RWPE1 (cell line): ENCODE measurements at regions not wholly inside any gene's neighbourhood (a gene's known extent, or its start where the extent isn't known, plus 50 kb on each side); places are given as distances from the start of the nearest gene placed in this dataset.

Source experiments
- CTCF ChIA-PET: fragments of 350-600 bp; sonication (Branson Sonifier 250); formaldehyde crosslinking; extraction: SDS; loops from one replicate; lab custom pipeline; 2021; lab: Yijun Ruan, JAX
- POLR2A ChIA-PET: fragments of 400-600 bp; formaldehyde crosslinking; extraction: SDS; loops from one replicate; lab custom pipeline; 2020; ENCODE audit warnings: antibody characterized with exemption; ENCODE audit not compliant: low non-redundant PET; lab: Yijun Ruan, JAX
- DNase-seq: peaks from one replicate; pipeline ENCODE4 v3.0.0; 2012; ENCODE audit warnings: low spot score
- H3K27ac ChIP-seq: fragments of 450-650 bp; 2 replicates; pipeline ENCODE4 v1.5.1; 2017
- TF ChIP-seq, protein P1 (sequence below): fragments of 450-650 bp; conservative IDR thresholded peaks from 2 replicates; pipeline ENCODE4 v1.5.1; 2017; ENCODE audit warnings: low read depth, mild to moderate bottlenecking

DNA sequence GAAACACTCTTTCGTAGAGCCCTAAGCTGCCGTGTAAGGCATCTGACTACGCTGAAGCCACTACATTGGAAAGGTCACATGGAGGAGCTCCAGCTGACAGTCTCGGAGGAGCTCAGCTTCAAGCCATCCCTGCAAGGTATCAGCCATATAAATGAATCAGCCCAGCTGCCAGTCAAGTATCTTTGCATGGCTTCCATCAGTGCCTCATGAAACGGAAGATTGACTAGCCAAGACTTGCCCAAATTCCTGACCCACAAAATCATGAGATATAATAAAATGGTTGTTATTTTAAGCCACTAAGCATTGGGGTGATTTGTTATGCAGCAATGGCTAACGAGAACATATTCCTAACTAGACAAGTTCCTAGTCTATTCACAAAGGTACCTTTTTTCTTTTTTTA, 104.1 kb upstream of the SCOC start:
- TF ChIP-seq, protein P1, sequence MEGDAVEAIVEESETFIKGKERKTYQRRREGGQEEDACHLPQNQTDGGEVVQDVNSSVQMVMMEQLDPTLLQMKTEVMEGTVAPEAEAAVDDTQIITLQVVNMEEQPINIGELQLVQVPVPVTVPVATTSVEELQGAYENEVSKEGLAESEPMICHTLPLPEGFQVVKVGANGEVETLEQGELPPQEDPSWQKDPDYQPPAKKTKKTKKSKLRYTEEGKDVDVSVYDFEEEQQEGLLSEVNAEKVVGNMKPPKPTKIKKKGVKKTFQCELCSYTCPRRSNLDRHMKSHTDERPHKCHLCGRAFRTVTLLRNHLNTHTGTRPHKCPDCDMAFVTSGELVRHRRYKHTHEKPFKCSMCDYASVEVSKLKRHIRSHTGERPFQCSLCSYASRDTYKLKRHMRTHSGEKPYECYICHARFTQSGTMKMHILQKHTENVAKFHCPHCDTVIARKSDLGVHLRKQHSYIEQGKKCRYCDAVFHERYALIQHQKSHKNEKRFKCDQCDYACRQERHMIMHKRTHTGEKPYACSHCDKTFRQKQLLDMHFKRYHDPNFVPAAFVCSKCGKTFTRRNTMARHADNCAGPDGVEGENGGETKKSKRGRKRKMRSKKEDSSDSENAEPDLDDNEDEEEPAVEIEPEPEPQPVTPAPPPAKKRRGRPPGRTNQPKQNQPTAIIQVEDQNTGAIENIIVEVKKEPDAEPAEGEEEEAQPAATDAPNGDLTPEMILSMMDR = no peak
- POLR2A ChIA-PET = no interaction called here
- CTCF ChIA-PET = interaction anchor here (0.6 to 1.4 kb wide), 2 partner anchors 15 to 40 kb away, joined by 3 to 5 read pairs; no protein-coding TSS in a partner anchor
- no peak overlapping the region for H3K27ac ChIP-seq
- DNase-seq = peak; percentile 32

DNA sequence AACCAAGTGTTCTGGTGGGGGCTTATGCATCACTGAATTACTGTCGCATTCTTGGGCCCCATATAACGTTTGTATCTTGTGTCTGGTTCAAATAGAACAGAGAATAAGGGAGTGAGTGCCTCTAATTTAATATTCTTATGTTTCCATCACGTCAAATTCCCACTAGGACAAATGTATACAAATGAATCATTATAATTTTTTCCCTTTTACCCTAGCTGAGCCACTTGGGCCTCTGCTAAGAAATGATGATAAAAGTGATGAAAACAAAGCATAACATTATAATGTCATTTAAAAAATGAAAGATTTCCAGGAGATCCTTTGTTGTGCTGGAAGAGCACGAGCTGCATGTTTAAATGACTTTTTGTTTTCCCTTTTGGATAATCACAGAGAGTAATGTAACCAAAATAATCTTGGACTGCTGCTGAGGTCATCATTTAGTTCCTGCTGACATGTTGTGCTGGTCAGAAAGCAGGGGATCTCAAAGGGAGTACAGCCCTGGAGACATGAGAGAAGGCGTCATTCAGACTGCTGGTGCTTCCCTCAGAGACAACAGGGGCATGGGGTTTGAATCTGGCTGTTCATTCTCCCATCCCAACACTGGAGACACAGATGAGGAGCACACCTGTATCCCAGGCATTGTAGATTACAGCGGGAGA, 105.1 kb upstream of the SCOC start:
- ChIA-PET POLR2A (no interaction called here), CTCF (interaction anchor here (1.4 kb wide), 1 partner anchor 41 kb away, joined by 3 read pairs; no protein-coding TSS in a partner anchor)
- no peak for DNase-seq

DNA sequence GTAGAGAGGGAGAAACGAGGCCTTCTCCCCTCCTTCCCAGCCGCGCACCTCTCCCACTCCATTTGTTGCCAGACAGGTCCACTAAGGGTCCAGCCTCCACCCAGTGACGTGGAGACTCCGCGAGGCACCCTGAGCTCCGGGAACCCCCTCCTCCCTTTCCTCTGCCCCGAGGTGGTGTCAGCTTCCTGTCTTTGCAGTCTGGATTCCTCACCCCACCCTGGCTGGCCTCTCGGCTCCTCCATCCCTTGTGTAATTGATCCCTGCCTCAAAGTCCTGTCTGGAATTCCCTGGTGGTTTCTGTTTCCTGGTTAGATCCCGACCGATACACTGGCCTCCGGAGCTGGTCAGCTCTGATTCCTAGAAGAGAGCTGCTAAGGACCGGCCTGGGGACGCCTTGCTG, 105.9 kb upstream of the SCOC start:
- TF ChIP-seq, protein P1 = no peak
- POLR2A ChIA-PET = no interaction called here
- no peak for DNase-seq
- no peak overlapping the region for H3K27ac ChIP-seq
- CTCF ChIA-PET = interaction anchor here (0.7 to 1.1 kb wide), 2 partner anchors 25 to 62 kb away, joined by 3 read pairs; no protein-coding TSS in a partner anchor

More for the DNA sequence above, 105.1 kb upstream of the SCOC start:
- no peak overlapping the region for H3K27ac ChIP-seq
- TF ChIP-seq, protein P1 = no peak

DNA sequence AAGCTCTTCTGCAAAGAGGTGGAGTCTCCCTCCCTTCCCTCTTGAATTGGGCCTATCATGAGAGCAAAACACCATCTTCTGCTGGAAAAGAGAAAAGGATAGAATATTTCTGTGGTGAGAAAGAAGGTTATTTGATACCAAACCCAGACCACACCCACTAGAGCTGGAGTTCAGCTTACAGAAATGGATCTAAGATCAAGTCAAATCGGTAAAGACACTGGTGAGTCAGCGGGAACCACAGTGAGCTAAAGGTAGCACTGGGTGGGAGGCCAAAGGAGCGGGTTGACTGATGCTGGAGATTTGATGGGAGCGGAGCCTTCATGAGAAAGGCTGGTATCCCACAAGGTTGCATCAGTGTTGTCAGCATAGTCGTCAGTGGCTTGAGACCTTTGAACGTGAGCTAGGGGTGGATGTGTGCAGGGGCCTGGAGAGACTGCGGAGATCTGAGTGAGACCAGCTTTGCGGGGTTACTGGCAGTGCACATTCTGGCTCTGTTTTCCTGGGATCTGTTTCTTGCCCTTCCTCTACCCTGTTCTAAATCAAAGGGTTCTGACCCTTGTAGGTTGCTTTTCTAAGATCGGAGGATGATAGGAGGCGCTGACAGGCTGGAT, 106.4 kb upstream of the SCOC start:
- TF ChIP-seq, protein P1 = no peak
- ChIA-PET CTCF (interaction anchor here (0.7 to 1.1 kb wide), 2 partner anchors 26 to 63 kb away, joined by 3 read pairs; no protein-coding TSS in a partner anchor), POLR2A (no interaction called here)
- H3K27ac ChIP-seq = no peak overlapping the region
- DNase-seq = no peak

DNA sequence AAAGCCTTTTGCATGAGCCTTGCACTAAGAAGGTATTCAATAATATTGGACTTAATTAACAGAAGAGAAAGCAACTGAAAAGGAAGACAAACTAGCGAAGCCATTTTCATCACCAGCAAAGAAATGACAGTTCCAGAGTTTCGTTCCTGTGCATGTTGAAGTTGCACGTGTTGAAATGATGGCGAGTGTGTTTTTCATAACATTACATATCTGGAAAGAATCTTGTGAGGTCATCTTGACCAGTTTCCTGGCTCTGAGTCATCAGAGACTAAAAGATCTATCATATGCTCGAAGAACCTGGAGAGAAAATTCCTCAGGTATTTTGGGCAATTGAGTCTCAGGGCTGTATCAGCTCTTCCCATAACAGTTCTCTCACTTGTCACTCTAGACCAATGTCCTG, 106.2 kb upstream of the MAML3 start:
- TF ChIP-seq, protein P1 = no peak
- CTCF ChIA-PET = interaction anchor here (0.6 to 0.8 kb wide), 3 partner anchors 75 to 624 kb away, joined by 3 read pairs; partner anchors contain the start of gene MAML3
- H3K27ac ChIP-seq = no peak overlapping the region
- peak; percentile 85 for DNase-seq
- POLR2A ChIA-PET = no interaction called here

DNA sequence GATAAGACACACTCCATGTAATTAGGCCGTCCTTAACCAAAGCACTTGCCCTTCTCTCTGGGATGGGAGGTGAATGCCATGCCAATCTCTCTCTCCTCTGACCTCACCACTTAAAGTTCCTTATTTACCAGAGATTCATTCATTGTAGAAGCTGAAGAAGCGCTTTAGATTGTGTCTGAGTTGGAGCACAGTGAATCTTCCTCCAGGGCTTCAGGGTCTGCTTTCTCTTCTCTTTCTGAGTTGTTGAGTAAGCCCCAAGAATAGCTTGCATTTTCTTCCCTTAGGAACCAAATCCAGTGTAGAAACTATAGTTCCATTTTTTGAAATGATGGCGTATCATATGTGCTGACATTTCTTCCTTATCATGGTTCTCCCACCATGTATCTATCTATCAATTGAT, 104.5 kb upstream of the MAML3 start:
- no peak overlapping the region for H3K27ac ChIP-seq
- no peak for DNase-seq
- ChIA-PET POLR2A (no interaction called here), CTCF (no interaction called here)
- TF ChIP-seq, protein P1 = no peak
